Smooth muscle cell (in vitro differentiated cells): ENCODE measurements at regions not wholly inside any gene's neighbourhood (a gene's known extent, or its start where the extent isn't known, plus 50 kb on each side); places are given as distances from the start of the nearest gene placed in this dataset.

Experiments
- DNase-seq: peaks from one replicate; lab custom pipeline; 2025; ENCODE audit not compliant: unreplicated experiment; lab: John Stamatoyannopoulos, UW
- H2AFZ ChIP-seq: fragments of 200-600 bp; sonication (generic); 2 replicates; pipeline ENCODE4 v1.6.0; 2016; ENCODE audit warnings: antibody characterized with exemption, low read depth, mild to moderate bottlenecking
- H3F3A ChIP-seq: fragments of 200-600 bp; sonication (generic); 2 replicates; pipeline ENCODE4 v1.6.0; 2017; ENCODE audit warnings: antibody characterized with exemption, low read depth
- H3K27ac ChIP-seq: fragments of 200-600 bp; sonication (generic); 2 replicates; pipeline ENCODE4 v1.5.1; 2016; ENCODE audit warnings: low read depth, mild to moderate bottlenecking
- H3K27me3 ChIP-seq: fragments of 200-600 bp; sonication (generic); 2 replicates; pipeline ENCODE4 v1.6.1; 2016; ENCODE audit warnings: low read depth, mild to moderate bottlenecking
- H3K36me3 ChIP-seq: fragments of 200-600 bp; sonication (generic); 2 replicates; pipeline ENCODE4 v1.5.1; 2016; ENCODE audit warnings: low read depth
- H3K4me1 ChIP-seq: fragments of 200-600 bp; sonication (generic); 2 replicates; pipeline ENCODE4 v1.5.1; 2016; ENCODE audit warnings: low read depth
- H3K4me2 ChIP-seq: fragments of 200-600 bp; sonication (generic); 2 replicates; pipeline ENCODE4 v1.6.0; 2016; ENCODE audit warnings: mild to moderate bottlenecking
- H3K4me3 ChIP-seq: fragments of 200-600 bp; sonication (generic); 2 replicates; pipeline ENCODE4 v1.5.1; 2016; ENCODE audit warnings: mild to moderate bottlenecking
- H3K79me2 ChIP-seq: fragments of 200-600 bp; sonication (generic); 2 replicates; pipeline ENCODE4 v1.6.0; 2016; ENCODE audit warnings: low read depth, mild to moderate bottlenecking
- H3K9ac ChIP-seq: fragments of 200-600 bp; sonication (generic); 2 replicates; pipeline ENCODE4 v1.6.0; 2016; ENCODE audit warnings: low read depth
- H3K9me3 ChIP-seq: fragments of 200-600 bp; sonication (generic); replicated peaks from 2 replicates; pipeline ENCODE4 v1.5.1; 2016; ENCODE audit warnings: low read depth
- H4K20me1 ChIP-seq: fragments of 200-600 bp; sonication (generic); 2 replicates; pipeline ENCODE4 v1.6.0; 2016; ENCODE audit warnings: low read depth
- CTCF ChIP-seq: fragments of 200-600 bp; sonication (generic); IDR thresholded peaks from 2 replicates; pipeline ENCODE4 v1.5.1; 2017; ENCODE audit warnings: borderline replicate concordance, mild to moderate bottlenecking, antibody characterized with exemption; ENCODE audit not compliant: insufficient read depth, poor library complexity, severe bottlenecking
- WGBS: methylation state at CpG from one replicate; pipeline ENCODE4 v1.1.7; 2016; ENCODE audit warnings: low lambda C conversion rate; 5-methylcytosine and 5-hydroxymethylcytosine counted together

DNA sequence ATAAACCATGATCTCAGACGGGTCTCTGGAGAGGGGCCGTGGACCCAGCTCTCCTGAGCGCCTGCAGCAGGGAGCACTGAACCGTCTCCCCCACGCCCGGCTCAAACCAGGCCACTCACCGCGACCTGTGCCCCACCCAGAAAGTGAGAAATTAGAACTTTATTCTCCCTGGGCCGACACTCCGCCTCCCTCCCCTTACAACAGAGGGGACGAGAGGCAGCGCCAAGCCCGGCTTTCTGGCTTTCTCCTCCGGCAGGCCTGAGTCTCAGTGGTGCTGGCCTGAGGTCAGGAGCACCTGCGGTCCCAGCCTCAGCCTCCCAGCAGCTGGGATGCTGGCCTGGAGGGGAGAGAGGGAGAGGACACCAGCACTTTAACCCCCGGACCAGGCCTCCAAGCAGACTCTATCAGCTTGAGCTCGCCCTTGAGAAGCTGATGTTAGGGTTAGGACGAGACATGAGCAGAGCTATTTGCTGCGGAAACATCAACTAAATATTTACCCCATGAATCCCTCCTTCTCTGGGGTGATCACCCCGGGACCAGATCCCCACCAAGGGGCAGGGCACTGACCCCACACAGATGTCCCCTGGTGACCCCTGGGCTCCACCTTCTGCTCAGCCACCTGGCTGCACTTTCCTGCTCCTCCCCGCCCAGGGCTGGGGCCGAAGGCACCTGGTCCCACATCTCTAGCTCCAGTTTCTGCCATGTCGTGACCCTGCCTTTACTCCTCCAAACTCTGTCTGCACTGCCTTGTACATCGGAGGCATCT, 856.3 kb upstream of the SALL3 start:
- TF ChIP-seq CTCF, result no peak
- H3K4me2 ChIP-seq, result no peak overlapping the region
- no peak for DNase-seq
- no peak overlapping the region for H2AFZ ChIP-seq
- WGBS, result 91% methylated on average over 23 of the region's 24 CpGs
- H3K79me2 ChIP-seq, result no peaks in the 10 kb centered on the region
- no peak overlapping the region for H3K4me3 ChIP-seq
- H3K9ac ChIP-seq, result no peak overlapping the region
- no peak overlapping the region for H3K27ac ChIP-seq
- H3K9me3 ChIP-seq, result no peaks in the 10 kb centered on the region
- no peaks in the 10 kb centered on the region for H3K36me3 ChIP-seq
- H3F3A ChIP-seq, result no peaks in the 10 kb centered on the region
- no peaks in the 10 kb centered on the region for H4K20me1 ChIP-seq
- no peaks in the 10 kb centered on the region for H3K4me1 ChIP-seq
- no peaks in the 10 kb centered on the region for H3K27me3 ChIP-seq

DNA sequence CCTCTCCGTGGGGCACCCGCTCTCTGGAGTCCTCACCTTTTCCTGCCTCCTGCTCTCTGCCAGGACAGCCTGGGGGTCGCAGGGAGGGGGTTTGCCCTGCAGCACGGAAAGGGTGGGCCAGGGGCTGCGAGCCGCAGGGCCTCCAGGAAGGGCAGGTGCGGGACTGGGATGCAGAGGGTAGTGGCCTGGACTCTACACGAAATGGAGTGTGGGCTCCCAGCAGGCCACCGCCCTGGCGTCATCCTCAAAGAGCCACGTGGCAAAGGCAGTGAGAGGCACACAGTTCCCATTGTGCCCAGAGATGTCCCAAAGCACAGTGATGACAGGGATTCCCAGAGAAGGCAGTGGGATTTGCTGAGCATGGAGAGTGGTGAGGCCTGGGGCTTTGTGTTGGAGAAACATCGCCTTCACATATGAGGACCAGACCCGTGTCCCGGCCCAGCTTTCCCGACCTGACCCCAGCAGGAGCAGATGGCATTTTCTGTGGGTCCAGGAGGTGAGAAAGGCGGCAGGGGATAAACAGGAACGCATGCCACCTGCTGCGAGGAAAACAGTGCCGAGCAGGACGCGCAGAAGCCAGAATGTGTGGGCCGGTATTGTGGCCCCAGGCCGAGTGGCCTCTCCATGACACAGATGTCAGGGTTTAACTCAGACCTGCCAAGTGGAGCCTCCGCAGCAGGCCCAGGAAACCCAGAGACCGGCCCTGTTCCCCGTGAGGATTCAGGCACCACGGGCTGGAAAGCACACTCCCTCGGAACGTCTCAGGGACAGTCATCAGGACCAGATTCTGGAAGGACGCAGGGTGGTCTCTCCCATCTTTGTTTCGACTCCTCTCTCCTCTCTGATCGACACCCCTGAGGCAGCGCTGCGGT, 855.5 kb upstream of the SALL3 start:
- Histone ChIP-seq H2AFZ (no peak overlapping the region), H3K4me2 (no peak overlapping the region), H4K20me1 (no peaks in the 10 kb centered on the region), H3K4me3 (no peak overlapping the region), H3K36me3 (no peaks in the 10 kb centered on the region), H3F3A (no peaks in the 10 kb centered on the region), H3K27me3 (no peaks in the 10 kb centered on the region), H3K9me3 (no peaks in the 10 kb centered on the region), H3K9ac (no peak overlapping the region), H3K27ac (no peak overlapping the region), H3K79me2 (no peaks in the 10 kb centered on the region), H3K4me1 (no peaks in the 10 kb centered on the region)
- no peak for TF ChIP-seq CTCF
- 91% methylated on average over 34 of the region's 34 CpGs for WGBS
- DNase-seq, result no peak

DNA sequence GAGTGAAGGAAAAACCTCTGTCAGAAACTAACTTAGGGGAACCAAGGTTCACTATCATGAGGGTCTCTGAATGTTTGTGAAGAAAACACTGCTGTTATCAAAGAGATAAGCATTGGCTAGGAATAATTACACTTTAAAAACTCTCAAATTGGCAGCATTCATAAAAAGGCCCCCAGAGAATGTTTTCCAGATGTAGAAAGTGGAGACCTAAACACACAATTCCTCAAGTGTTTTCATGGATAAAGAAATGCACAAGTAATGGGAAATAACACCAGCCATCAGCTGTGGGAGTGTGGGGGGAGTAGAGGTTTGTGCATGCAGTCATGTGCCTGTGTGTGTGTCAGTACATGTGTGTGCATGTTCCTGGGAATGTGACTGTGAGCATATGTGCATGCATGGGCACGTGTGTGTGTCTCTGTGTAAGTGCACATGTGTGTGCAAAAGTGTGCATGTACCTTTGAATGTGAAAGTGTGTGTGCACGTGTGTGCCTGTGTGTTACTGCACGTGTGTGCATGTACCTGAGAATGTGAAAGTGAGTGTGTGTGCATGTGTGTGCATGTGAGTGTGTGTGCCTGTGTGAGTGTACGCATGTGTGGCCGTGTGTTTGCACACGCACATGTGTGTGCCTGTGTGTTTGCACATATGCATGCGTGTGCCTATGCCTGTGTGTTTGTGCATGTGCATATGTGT, 854.3 kb upstream of the SALL3 start:
- H3K9ac ChIP-seq, result no peak overlapping the region
- no peaks in the 10 kb centered on the region for H4K20me1 ChIP-seq
- H3K4me3 ChIP-seq, result no peak overlapping the region
- no peaks in the 10 kb centered on the region for H3K27me3 ChIP-seq
- H3K36me3 ChIP-seq, result no peaks in the 10 kb centered on the region
- H3K27ac ChIP-seq, result no peak overlapping the region
- DNase-seq, result no peak
- no peak overlapping the region for H3K4me2 ChIP-seq
- H2AFZ ChIP-seq, result no peak overlapping the region
- TF ChIP-seq CTCF, result no peak
- H3K9me3 ChIP-seq, result no peaks in the 10 kb centered on the region
- no peaks in the 10 kb centered on the region for H3F3A ChIP-seq
- H3K79me2 ChIP-seq, result no peaks in the 10 kb centered on the region
- no peaks in the 10 kb centered on the region for H3K4me1 ChIP-seq
- WGBS, result 94% methylated on average over 7 of the region's 7 CpGs
